Esophagus squamous epithelium (tissue), 4 donors: ENCODE measurements at regions not wholly inside any gene's neighbourhood (a gene's known extent, or its start where the extent isn't known, plus 50 kb on each side); places are given as distances from the start of the nearest gene placed in this dataset.

Experiments used
- POLR2A ChIP-seq, 4 donors: fragments of 450-650 bp; IDR thresholded peaks; one replicate each; pipeline ENCODE4 v1.6.1; 2017; ENCODE audit warnings: antibody characterized with exemption in 4 of 4, mild to moderate bottlenecking in 4 of 4, moderate library complexity in 3 of 4
- TF ChIP-seq, protein P1 (sequence below), 6 experiments: fragments of 450-650 bp in 4 of 6; fragments of 200-600 bp in 2 of 6; sonication (generic) in 2 of 6; IDR thresholded peaks; one replicate each; pipeline ENCODE4 v1.5.1; 2016 to 2019; ENCODE audit warnings: antibody characterized with exemption in 6 of 6, mild to moderate bottlenecking in 4 of 6, moderate library complexity in 4 of 6

DNA sequence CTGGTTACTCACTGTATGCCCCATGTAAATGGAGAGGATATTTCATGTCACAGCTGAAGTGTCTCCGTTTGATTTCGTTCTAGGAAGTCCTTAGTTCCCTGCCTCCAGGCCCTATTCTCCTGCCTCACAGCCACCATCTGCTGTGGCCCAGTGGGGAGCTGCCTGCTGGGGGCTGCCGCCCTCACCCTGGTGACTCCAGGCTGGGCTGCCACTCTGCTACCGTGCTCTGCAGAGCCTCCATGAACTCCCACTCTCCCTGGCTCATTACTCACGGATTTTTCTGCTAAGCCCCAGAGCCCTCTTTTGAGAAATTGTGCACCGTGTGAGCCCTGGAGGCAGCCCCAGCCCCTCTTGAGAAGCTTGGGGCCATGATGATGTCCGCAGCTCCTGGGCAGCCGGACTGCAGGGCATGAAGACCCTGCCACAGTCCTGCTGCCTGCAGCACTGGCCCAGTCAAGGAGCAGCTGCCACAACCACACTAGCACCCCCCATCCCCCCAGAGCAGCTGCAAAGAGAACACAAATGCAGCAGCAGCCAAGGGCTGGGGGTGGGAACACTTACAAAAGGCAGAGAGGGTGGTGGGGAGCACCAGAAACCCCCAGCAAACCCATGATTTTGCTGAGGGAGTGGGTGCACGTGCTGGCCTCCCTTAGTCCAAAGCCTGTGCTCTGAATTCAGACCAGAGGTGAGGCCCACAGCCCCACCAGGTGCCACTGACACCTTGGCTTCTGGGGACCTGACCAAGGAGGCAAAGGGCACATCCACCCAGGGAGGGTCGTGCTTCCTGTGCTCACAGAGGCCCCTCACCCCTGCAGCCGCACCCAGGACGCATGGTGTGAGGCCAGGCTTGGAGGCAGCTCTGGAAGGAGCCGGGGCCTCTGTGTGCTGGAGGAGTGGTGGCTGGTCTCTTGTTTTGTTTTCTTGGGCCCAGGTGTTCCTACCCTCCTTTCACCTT is 270.2 kb upstream of the RAB6C start:
- TF ChIP-seq, protein P1, sequence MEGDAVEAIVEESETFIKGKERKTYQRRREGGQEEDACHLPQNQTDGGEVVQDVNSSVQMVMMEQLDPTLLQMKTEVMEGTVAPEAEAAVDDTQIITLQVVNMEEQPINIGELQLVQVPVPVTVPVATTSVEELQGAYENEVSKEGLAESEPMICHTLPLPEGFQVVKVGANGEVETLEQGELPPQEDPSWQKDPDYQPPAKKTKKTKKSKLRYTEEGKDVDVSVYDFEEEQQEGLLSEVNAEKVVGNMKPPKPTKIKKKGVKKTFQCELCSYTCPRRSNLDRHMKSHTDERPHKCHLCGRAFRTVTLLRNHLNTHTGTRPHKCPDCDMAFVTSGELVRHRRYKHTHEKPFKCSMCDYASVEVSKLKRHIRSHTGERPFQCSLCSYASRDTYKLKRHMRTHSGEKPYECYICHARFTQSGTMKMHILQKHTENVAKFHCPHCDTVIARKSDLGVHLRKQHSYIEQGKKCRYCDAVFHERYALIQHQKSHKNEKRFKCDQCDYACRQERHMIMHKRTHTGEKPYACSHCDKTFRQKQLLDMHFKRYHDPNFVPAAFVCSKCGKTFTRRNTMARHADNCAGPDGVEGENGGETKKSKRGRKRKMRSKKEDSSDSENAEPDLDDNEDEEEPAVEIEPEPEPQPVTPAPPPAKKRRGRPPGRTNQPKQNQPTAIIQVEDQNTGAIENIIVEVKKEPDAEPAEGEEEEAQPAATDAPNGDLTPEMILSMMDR (IDR thresholded peaks at IDR 0.05): no peak
- no peak for TF ChIP-seq POLR2A (IDR thresholded peaks at IDR 0.05)
